ENCODE measurements at regions not wholly inside any gene's neighbourhood (a gene's known extent, or its start where the extent isn't known, plus 50 kb on each side); places are given as distances from the start of the nearest gene placed in this dataset.
"Not testable (repeated sequence)": the region's sequence is repeated elsewhere in the genome, so short reads cannot be mapped to it uniquely, and the experiment has no call there.

GRCh38 chr2:195199864-195200263 lies 457.2 kb upstream of the SLC39A10 start:
- no peak for DNase-seq

GRCh38 chr2:195181059-195181705 lies 475.8 kb upstream of the SLC39A10 start:
- no peak for DNase-seq

GRCh38 chr2:195168369-195168768 lies 488.7 kb upstream of the SLC39A10 start:
- no peak for DNase-seq

GRCh38 chr2:195164930-195165329 lies 492.1 kb upstream of the SLC39A10 start:
- no peak for DNase-seq

- DNase-seq = no peak
Observed at GRCh38 chr2:195162918-195163317, 494.1 kb upstream of the SLC39A10 start.

GRCh38 chr2:195162194-195162593 lies 494.8 kb upstream of the SLC39A10 start:
- DNase-seq = no peak

GRCh38 chr2:195160963-195161362 lies 496.1 kb upstream of the SLC39A10 start:
- DNase-seq = no peak

- no peak for DNase-seq
Observed at GRCh38 chr2:195151711-195152110, 505.3 kb upstream of the SLC39A10 start.

GRCh38 chr2:195150819-195151218 lies 506.2 kb upstream of the SLC39A10 start:
- DNase-seq = no peak

- DNase-seq = no peak
Observed at GRCh38 chr2:195148004-195148403, 509.0 kb upstream of the SLC39A10 start.

GRCh38 chr2:195146761-195147541 lies 510.1 kb upstream of the SLC39A10 start:
- no peak for DNase-seq

GRCh38 chr2:195138435-195138834 lies 518.6 kb upstream of the SLC39A10 start:
- no peak for DNase-seq

- not testable (repeated sequence) for DNase-seq
Observed at GRCh38 chr2:195125889-195126288, 531.1 kb upstream of the SLC39A10 start.

GRCh38 chr2:195124391-195125079 lies 532.5 kb upstream of the SLC39A10 start:
- no peak for DNase-seq

GRCh38 chr2:195122653-195123052 lies 534.4 kb upstream of the SLC39A10 start:
- DNase-seq = no peak

GRCh38 chr2:195121341-195121740 lies 535.7 kb upstream of the SLC39A10 start:
- no peak for DNase-seq

GRCh38 chr2:195119231-195119630 lies 537.8 kb upstream of the SLC39A10 start:
- no peak for DNase-seq

- no peak for DNase-seq
Observed at GRCh38 chr2:195118276-195118675, 538.8 kb upstream of the SLC39A10 start.

- DNase-seq = no peak
Observed at GRCh38 chr2:195117011-195117410, 540.0 kb upstream of the SLC39A10 start.

- no peak for DNase-seq
Observed at GRCh38 chr2:195115738-195116137, 541.3 kb upstream of the SLC39A10 start.

GRCh38 chr2:195108182-195108581 lies 548.8 kb upstream of the SLC39A10 start:
- DNase-seq = no peak

- DNase-seq = peak in 1 of 56 donors; percentile 0
Observed at GRCh38 chr2:195106681-195107380, 550.2 kb upstream of the SLC39A10 start.

All from nucleus accumbens (tissue), 56 donors.